Astrocyte (in vitro differentiated cells and primary cell): ENCODE measurements at regions not wholly inside any gene's neighbourhood (a gene's known extent, or its start where the extent isn't known, plus 50 kb on each side); places are given as distances from the start of the nearest gene placed in this dataset.
A peak's percentile ranks its signal among the peaks of the same experiment; 100 is the strongest.

ENCODE experiments used
- DNase-seq: peaks from one replicate; pipeline ENCODE4 v3.0.0-alpha.2; 2010; ENCODE audit warnings: low read depth
- FAIRE-seq: peaks from 2 replicates; lab custom pipeline; 2011; peaks lifted over from hg19 to GRCh38; lab: Jason Lieb, UNC
- H2AFZ ChIP-seq: 2 replicates; pipeline ENCODE4 v1.6.0; 2012; ENCODE audit warnings: low read depth, low read length, inconsistent platforms
- H3K27ac ChIP-seq: 2 replicates; pipeline ENCODE4 v1.5.1; 2011; ENCODE audit warnings: low read depth, low read length, inconsistent platforms
- H3K27me3 ChIP-seq: 2 replicates; pipeline ENCODE4 v1.6.0; 2011; ENCODE audit warnings: low read length, inconsistent platforms; ENCODE audit not compliant: insufficient read depth
- H3K36me3 ChIP-seq: 2 replicates; pipeline ENCODE4 v1.5.1; 2011; ENCODE audit warnings: low read length, inconsistent platforms; ENCODE audit not compliant: insufficient read depth
- H3K4me1 ChIP-seq: 2 replicates; pipeline ENCODE4 v1.5.1; 2011; ENCODE audit warnings: low read length, inconsistent platforms; ENCODE audit not compliant: insufficient read depth
- H3K4me2 ChIP-seq: 2 replicates; pipeline ENCODE4 v1.6.0; 2012; ENCODE audit warnings: low read length, inconsistent platforms
- H3K4me3 ChIP-seq: 2 replicates; pipeline ENCODE4 v1.5.1; 2011; ENCODE audit warnings: low read depth, mild to moderate bottlenecking, low read length, inconsistent platforms; ENCODE audit not compliant: insufficient read depth
- H3K79me2 ChIP-seq: 2 replicates; pipeline ENCODE4 v1.6.0; 2012; ENCODE audit warnings: mild to moderate bottlenecking, low read length, inconsistent platforms; ENCODE audit not compliant: insufficient read depth
- H3K9ac ChIP-seq: 2 replicates; pipeline ENCODE4 v1.6.0; 2012; ENCODE audit warnings: mild to moderate bottlenecking, low read length, inconsistent platforms
- H3K9me3 ChIP-seq: 2 replicates; pipeline ENCODE4 v1.5.1; 2012; ENCODE audit warnings: low read depth, mild to moderate bottlenecking, low read length, inconsistent platforms; ENCODE audit not compliant: insufficient read depth
- H4K20me1 ChIP-seq: 2 replicates; pipeline ENCODE4 v1.6.0; 2012; ENCODE audit warnings: low read length, inconsistent platforms; ENCODE audit not compliant: insufficient read depth
- H3K27ac Mint-ChIP-seq: one replicate; pipeline ENCODE4 v1.8.0; 2021; ENCODE audit warnings: mild to moderate bottlenecking, mixed read lengths; ENCODE audit not compliant: unreplicated experiment
- H3K27me3 Mint-ChIP-seq: one replicate; pipeline ENCODE4 v1.8.0; 2021; ENCODE audit warnings: low read depth, mixed read lengths; ENCODE audit not compliant: unreplicated experiment
- H3K36me3 Mint-ChIP-seq: one replicate; pipeline ENCODE4 v1.8.0; 2021; ENCODE audit warnings: low read depth, mixed read lengths; ENCODE audit not compliant: unreplicated experiment
- H3K4me1 Mint-ChIP-seq: one replicate; pipeline ENCODE4 v1.8.0; 2021; ENCODE audit warnings: low read depth, mixed read lengths; ENCODE audit not compliant: unreplicated experiment
- H3K4me3 Mint-ChIP-seq: one replicate; pipeline ENCODE4 v1.8.0; 2021; ENCODE audit warnings: mild to moderate bottlenecking, moderate library complexity, mixed read lengths; ENCODE audit not compliant: unreplicated experiment
- H3K9me3 Mint-ChIP-seq: one replicate; pipeline ENCODE4 v1.8.0; 2021; ENCODE audit warnings: mild to moderate bottlenecking, mixed read lengths; ENCODE audit not compliant: unreplicated experiment
- CTCF ChIP-seq: IDR thresholded peaks from 2 replicates; pipeline ENCODE4 v1.5.1; 2011; ENCODE audit warnings: low read depth, mild to moderate bottlenecking, inconsistent platforms, low read length, moderate library complexity; ENCODE audit not compliant: insufficient read depth
- EZH2 ChIP-seq: IDR thresholded peaks from 2 replicates; pipeline ENCODE4 v1.6.1; 2012; ENCODE audit warnings: mild to moderate bottlenecking, low read length, inconsistent platforms; ENCODE audit not compliant: insufficient read depth

GRCh38 chr6:66902457-66902856 is 1195.4 kb upstream of the EYS start:
- Histone ChIP-seq H3K9me3 (no peaks in the 10 kb centered on the region), H3K9ac (no peak overlapping the region), H3K4me3 (no peak overlapping the region), H3K36me3 (no peaks in the 10 kb centered on the region), H2AFZ (no peak overlapping the region), H3K27me3 (no peaks in the 10 kb centered on the region), H3K79me2 (no peaks in the 10 kb centered on the region), H3K4me1 (no peaks in the 10 kb centered on the region), H3K27ac (no peak overlapping the region), H4K20me1 (no peaks in the 10 kb centered on the region), H3K4me2 (no peak overlapping the region)
- FAIRE-seq (no peak), DNase-seq (no peak)
- no peak overlapping the region for H3K4me3 Mint-ChIP-seq
- no peaks in the 10 kb centered on the region for H3K27me3 Mint-ChIP-seq
- no peaks in the 10 kb centered on the region for H3K36me3 Mint-ChIP-seq
- TF ChIP-seq EZH2 (no peak), CTCF (no peak)
- H3K9me3 Mint-ChIP-seq: no peaks in the 10 kb centered on the region
- H3K27ac Mint-ChIP-seq: no peak overlapping the region
- H3K4me1 Mint-ChIP-seq: no peaks in the 10 kb centered on the region

- no peak for TF ChIP-seq CTCF
- DNase-seq (peak; percentile 51), FAIRE-seq (no peak)
- Mint-ChIP-seq H3K4me3 (no peak overlapping the region), H3K36me3 (no peaks in the 10 kb centered on the region), H3K27ac (no peak overlapping the region), H3K4me1 (no peaks in the 10 kb centered on the region), H3K27me3 (no peaks in the 10 kb centered on the region), H3K9me3 (peaks cover 4% of the 10 kb centered on the region)
- H3K9me3 ChIP-seq: no peaks in the 10 kb centered on the region
- no peak overlapping the region for H3K9ac ChIP-seq
- H3K79me2 ChIP-seq: no peaks in the 10 kb centered on the region
- H3K4me3 ChIP-seq: no peak overlapping the region
- no peaks in the 10 kb centered on the region for H3K4me1 ChIP-seq
- H3K27ac ChIP-seq: no peak overlapping the region
- no peaks in the 10 kb centered on the region for H4K20me1 ChIP-seq
- peak overlapping the region; percentile 27 for H3K4me2 ChIP-seq
- no peak overlapping the region for H2AFZ ChIP-seq
- no peaks in the 10 kb centered on the region for H3K27me3 ChIP-seq
- no peaks in the 10 kb centered on the region for H3K36me3 ChIP-seq
Observed at GRCh38 chr6:66900133-66901083, 1193.4 kb upstream of the EYS start.

- no peak overlapping the region for H3K4me2 ChIP-seq
- Mint-ChIP-seq H3K27ac (peak overlapping the region; percentile 58), H3K4me3 (no peak overlapping the region), H3K4me1 (no peaks in the 10 kb centered on the region), H3K9me3 (peaks cover 4% of the 10 kb centered on the region), H3K27me3 (no peaks in the 10 kb centered on the region), H3K36me3 (no peaks in the 10 kb centered on the region)
- H3K79me2 ChIP-seq: no peaks in the 10 kb centered on the region
- no peaks in the 10 kb centered on the region for H3K27me3 ChIP-seq
- no peaks in the 10 kb centered on the region for H3K9me3 ChIP-seq
- H3K27ac ChIP-seq: peak overlapping the region; percentile 24
- FAIRE-seq: no peak
- no peaks in the 10 kb centered on the region for H3K4me1 ChIP-seq
- DNase-seq: peak; percentile 53
- H3K9ac ChIP-seq: no peak overlapping the region
- H3K4me3 ChIP-seq: no peak overlapping the region
- no peaks in the 10 kb centered on the region for H4K20me1 ChIP-seq
- H3K36me3 ChIP-seq: no peaks in the 10 kb centered on the region
- no peak overlapping the region for H2AFZ ChIP-seq
- no peak for TF ChIP-seq EZH2
- no peak for TF ChIP-seq CTCF
Observed at GRCh38 chr6:66897576-66897975, 1190.5 kb upstream of the EYS start.
